Progenitor cell of endocrine pancreas (in vitro differentiated cells): ENCODE measurements at regions not wholly inside any gene's neighbourhood (a gene's known extent, or its start where the extent isn't known, plus 50 kb on each side); places are given as distances from the start of the nearest gene placed in this dataset.

Source experiments
- DNase-seq: peaks from one replicate; pipeline ENCODE4 v3.0.0; 2021; ENCODE audit warnings: low spot score; ENCODE audit not compliant: unreplicated experiment
- H3K27ac Mint-ChIP-seq: 2 replicates; pipeline ENCODE4 v1.8.0; 2021; ENCODE audit warnings: mild to moderate bottlenecking, moderate library complexity, mixed read lengths
- H3K27me3 Mint-ChIP-seq: 2 replicates; pipeline ENCODE4 v1.8.0; 2021; ENCODE audit warnings: mixed read lengths
- H3K36me3 Mint-ChIP-seq: 2 replicates; pipeline ENCODE4 v1.8.0; 2022; ENCODE audit warnings: mixed read lengths; ENCODE audit not compliant: insufficient read depth
- H3K4me1 Mint-ChIP-seq: 2 replicates; pipeline ENCODE4 v1.8.0; 2021; ENCODE audit warnings: low read depth, mixed read lengths
- H3K4me3 Mint-ChIP-seq: 2 replicates; pipeline ENCODE4 v1.8.0; 2021; ENCODE audit warnings: low read depth, mild to moderate bottlenecking, moderate library complexity, mixed read lengths
- H3K9me3 Mint-ChIP-seq: 2 replicates; pipeline ENCODE4 v1.8.0; 2021; ENCODE audit warnings: low read depth, mixed read lengths
- TF ChIP-seq, protein P1 (sequence below): fragments of 200-600 bp; sonication (generic); IDR thresholded peaks from one replicate; pipeline ENCODE4 v1.5.0; 2021; ENCODE audit warnings: antibody characterized with exemption, mild to moderate bottlenecking; ENCODE audit not compliant: unreplicated experiment

- Mint-ChIP-seq H3K27ac (no peak overlapping the region), H3K9me3 (no peaks in the 10 kb centered on the region)
These were observed 229.8 kb upstream of the IPO5 start for GRCh38 chr13:97723655-97724054.

DNA sequence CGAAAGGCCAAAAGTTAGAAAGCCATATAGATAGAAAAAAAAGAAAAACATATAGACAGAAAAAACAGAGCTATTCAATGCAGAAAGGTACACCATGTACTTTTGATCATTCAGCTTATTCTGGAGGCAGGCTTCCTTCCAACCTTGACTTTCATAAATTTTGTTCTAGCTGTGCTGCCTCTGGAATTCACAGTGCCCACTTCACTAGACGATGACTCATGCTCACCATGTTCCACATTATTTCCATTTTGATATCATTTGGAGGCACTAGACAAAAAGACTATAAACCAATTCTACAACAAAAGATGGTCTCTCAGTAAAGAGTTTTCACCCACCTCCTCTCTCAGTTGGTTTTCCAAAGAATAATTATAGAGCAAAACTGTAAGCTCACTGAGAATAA lies 229.0 kb upstream of the IPO5 start:
- Mint-ChIP-seq H3K27me3 (no peaks in the 10 kb centered on the region), H3K4me3 (no peak overlapping the region), H3K27ac (no peak overlapping the region), H3K36me3 (no peaks in the 10 kb centered on the region), H3K9me3 (no peaks in the 10 kb centered on the region), H3K4me1 (peaks cover 2% of the 10 kb centered on the region)
- no peak for DNase-seq
- TF ChIP-seq, protein P1, sequence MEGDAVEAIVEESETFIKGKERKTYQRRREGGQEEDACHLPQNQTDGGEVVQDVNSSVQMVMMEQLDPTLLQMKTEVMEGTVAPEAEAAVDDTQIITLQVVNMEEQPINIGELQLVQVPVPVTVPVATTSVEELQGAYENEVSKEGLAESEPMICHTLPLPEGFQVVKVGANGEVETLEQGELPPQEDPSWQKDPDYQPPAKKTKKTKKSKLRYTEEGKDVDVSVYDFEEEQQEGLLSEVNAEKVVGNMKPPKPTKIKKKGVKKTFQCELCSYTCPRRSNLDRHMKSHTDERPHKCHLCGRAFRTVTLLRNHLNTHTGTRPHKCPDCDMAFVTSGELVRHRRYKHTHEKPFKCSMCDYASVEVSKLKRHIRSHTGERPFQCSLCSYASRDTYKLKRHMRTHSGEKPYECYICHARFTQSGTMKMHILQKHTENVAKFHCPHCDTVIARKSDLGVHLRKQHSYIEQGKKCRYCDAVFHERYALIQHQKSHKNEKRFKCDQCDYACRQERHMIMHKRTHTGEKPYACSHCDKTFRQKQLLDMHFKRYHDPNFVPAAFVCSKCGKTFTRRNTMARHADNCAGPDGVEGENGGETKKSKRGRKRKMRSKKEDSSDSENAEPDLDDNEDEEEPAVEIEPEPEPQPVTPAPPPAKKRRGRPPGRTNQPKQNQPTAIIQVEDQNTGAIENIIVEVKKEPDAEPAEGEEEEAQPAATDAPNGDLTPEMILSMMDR = no peak

More at GRCh38 chr13:97723655-97724054, 229.8 kb upstream of the IPO5 start:
- no peaks in the 10 kb centered on the region for H3K27me3 Mint-ChIP-seq
- no peak for DNase-seq
- TF ChIP-seq, protein P1 = no peak
- no peaks in the 10 kb centered on the region for H3K36me3 Mint-ChIP-seq
- no peak overlapping the region for H3K4me3 Mint-ChIP-seq
- peaks cover 2% of the 10 kb centered on the region for H3K4me1 Mint-ChIP-seq

- Mint-ChIP-seq H3K4me1 (peaks cover 2% of the 10 kb centered on the region), H3K36me3 (no peaks in the 10 kb centered on the region)
- TF ChIP-seq, protein P1 = no peak
These were observed 226.7 kb upstream of the IPO5 start for GRCh38 chr13:97726664-97727280.

DNA sequence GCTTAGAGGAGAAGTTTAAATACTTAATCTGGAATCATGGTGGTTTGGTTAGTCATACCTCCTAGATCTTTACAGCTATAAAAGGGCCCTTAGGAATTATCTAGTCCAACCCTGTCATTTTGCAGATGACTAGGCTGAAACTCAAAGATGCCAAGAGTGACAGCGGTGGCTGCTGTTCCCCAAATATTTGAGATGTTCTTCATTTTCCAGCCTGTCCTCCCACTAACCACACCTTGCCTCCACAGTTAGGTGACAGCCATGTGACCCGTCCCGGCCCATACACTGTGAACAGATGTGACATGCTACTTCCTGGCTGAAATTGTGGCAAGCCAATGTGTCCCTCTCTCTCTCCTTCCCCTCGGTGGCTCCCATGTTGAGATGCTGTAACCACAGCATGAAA lies 225.5 kb upstream of the IPO5 start:
- no peak for DNase-seq
- no peak overlapping the region for H3K27ac Mint-ChIP-seq
- H3K27me3 Mint-ChIP-seq = no peaks in the 10 kb centered on the region
- TF ChIP-seq, protein P1 = no peak
- H3K4me1 Mint-ChIP-seq = peaks cover 2% of the 10 kb centered on the region
- no peak overlapping the region for H3K4me3 Mint-ChIP-seq
- no peaks in the 10 kb centered on the region for H3K36me3 Mint-ChIP-seq
- peaks cover 3% of the 10 kb centered on the region for H3K9me3 Mint-ChIP-seq

More at GRCh38 chr13:97726664-97727280, 226.7 kb upstream of the IPO5 start:
- no peak overlapping the region for H3K27ac Mint-ChIP-seq
- no peak for DNase-seq
- H3K4me3 Mint-ChIP-seq = no peak overlapping the region
- H3K9me3 Mint-ChIP-seq = peaks cover 3% of the 10 kb centered on the region
- H3K27me3 Mint-ChIP-seq = no peaks in the 10 kb centered on the region

- H3K27ac Mint-ChIP-seq = no peak overlapping the region
- no peak overlapping the region for H3K4me3 Mint-ChIP-seq
- H3K9me3 Mint-ChIP-seq = peaks cover 2% of the 10 kb centered on the region
- H3K4me1 Mint-ChIP-seq = no peaks in the 10 kb centered on the region
- H3K36me3 Mint-ChIP-seq = no peaks in the 10 kb centered on the region
- peaks cover 5% of the 10 kb centered on the region for H3K27me3 Mint-ChIP-seq
- no peak for DNase-seq
- TF ChIP-seq, protein P1 = no peak
These were observed 217.0 kb upstream of the IPO5 start for GRCh38 chr13:97736436-97736835.
